Lower leg skin (tissue), 3 donors: ENCODE measurements at regions not wholly inside any gene's neighbourhood (a gene's known extent, or its start where the extent isn't known, plus 50 kb on each side); places are given as distances from the start of the nearest gene placed in this dataset.

Experiments used
- POLR2A ChIP-seq, 2 donors: fragments of 450-650 bp; IDR thresholded peaks; one replicate each; pipeline ENCODE4 v1.6.1; 2016 to 2017; ENCODE audit warnings: antibody characterized with exemption in 2 of 2, mild to moderate bottlenecking in 1 of 2, moderate library complexity in 1 of 2
- TF ChIP-seq, protein P1 (sequence below), 3 donors: fragments of 450-650 bp; IDR thresholded peaks; one replicate each; pipeline ENCODE4 v1.5.1; 2016; ENCODE audit warnings: antibody characterized with exemption in 3 of 3, mild to moderate bottlenecking in 3 of 3, moderate library complexity in 2 of 3

DNA sequence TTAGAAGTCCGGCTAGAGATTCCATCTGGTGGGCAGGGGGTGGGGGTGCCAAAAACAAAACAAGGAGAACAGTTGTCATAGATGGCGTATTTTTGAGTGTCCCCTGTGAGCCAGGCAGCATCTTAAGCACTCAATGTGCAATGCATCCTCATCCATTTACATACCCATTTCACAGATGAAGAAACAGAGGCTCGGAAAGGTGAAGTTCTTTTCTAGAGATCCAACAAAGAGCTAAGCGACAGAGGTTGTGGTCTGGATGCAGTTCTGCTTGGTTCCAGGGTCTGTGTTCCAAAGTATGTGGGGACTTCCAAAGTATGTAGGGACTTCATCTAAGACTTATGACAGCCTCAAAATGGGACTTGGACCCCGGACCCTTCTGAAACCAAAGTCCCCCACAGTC, 277.8 kb downstream of the MN1 start:
- TF ChIP-seq, protein P1, sequence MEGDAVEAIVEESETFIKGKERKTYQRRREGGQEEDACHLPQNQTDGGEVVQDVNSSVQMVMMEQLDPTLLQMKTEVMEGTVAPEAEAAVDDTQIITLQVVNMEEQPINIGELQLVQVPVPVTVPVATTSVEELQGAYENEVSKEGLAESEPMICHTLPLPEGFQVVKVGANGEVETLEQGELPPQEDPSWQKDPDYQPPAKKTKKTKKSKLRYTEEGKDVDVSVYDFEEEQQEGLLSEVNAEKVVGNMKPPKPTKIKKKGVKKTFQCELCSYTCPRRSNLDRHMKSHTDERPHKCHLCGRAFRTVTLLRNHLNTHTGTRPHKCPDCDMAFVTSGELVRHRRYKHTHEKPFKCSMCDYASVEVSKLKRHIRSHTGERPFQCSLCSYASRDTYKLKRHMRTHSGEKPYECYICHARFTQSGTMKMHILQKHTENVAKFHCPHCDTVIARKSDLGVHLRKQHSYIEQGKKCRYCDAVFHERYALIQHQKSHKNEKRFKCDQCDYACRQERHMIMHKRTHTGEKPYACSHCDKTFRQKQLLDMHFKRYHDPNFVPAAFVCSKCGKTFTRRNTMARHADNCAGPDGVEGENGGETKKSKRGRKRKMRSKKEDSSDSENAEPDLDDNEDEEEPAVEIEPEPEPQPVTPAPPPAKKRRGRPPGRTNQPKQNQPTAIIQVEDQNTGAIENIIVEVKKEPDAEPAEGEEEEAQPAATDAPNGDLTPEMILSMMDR (IDR thresholded peaks at IDR 0.05): no peak
- TF ChIP-seq POLR2A (IDR thresholded peaks at IDR 0.05): no peak
